HG03460 (cell line): ENCODE measurements at regions not wholly inside any gene's neighbourhood (a gene's known extent, or its start where the extent isn't known, plus 50 kb on each side); places are given as distances from the start of the nearest gene placed in this dataset.

Experiments
- ATAC-seq: cut with Tn5 transposase; IDR thresholded peaks from one replicate; pipeline ENCODE4 v1.9.1; 2021; ENCODE audit not compliant: unreplicated experiment

GRCh38 chr10:65544756-65545155, 1381.1 kb upstream of the LRRTM3 start:
- ATAC-seq = no peak

- no peak for ATAC-seq
Observed at GRCh38 chr10:65548001-65548400, 1377.8 kb upstream of the LRRTM3 start.

GRCh38 chr10:65550761-65551160, 1375.1 kb upstream of the LRRTM3 start:
- ATAC-seq = no peak

- ATAC-seq = no peak
Observed at GRCh38 chr10:65555192-65555591, 1370.6 kb upstream of the LRRTM3 start.

DNA sequence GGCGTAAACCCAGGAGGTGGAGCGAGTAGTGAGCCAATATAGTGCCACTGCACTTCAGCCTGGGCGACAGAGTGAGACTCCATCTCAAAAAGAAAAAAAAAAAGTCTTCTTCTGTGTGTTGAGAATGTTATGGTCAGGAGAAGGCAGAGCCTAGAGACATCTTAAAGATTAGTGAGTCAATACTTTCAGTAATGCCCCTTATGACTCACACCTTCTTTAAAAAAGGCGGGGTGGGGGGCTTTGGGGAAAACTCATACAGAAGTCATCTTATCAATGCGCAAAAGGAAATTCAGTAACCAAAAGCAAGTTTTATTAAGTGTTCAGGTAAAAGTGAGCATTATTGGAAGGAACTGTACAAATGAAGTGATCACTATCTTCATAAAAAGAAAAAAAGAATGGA, 1369.8 kb upstream of the LRRTM3 start:
- no peak for ATAC-seq

- no peak for ATAC-seq
Observed at GRCh38 chr10:65559369-65559768, 1366.5 kb upstream of the LRRTM3 start.

DNA sequence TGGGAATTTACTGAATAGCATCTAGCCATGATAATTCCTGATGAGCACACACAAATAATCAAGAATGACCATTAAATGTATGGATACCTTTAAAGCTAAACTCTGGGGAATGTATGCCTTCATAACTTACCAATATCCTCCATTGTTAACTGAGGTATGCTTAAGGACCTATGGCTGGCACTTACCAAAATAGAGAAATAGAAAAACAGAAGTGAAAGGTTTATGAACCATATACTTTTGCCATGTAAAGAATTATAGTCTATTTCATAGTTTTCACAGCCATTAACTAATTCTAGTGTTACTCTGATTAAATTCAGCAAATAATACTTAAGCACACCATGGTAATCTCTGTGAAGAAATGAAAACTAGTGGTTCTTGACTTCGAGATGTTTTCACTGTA, 1360.6 kb upstream of the LRRTM3 start:
- no peak for ATAC-seq

DNA sequence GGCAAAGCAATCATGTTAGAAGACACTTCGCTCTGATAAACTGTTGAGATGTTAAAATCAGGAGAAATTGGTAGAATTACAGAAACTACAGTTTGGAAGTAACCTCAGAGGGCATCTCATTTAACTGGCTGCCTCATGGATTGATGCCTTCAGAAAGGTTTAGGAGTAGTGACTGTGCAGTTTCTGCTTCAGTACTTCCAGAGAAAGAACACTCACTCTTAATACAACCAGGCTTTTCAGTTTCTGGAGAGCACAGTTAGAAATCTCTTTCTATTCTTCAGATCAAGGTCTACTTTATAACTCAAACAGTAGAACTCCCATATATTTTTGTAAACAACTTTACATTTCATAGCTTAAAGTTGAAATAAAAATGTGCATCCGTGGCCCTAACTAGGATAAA, 1358.9 kb upstream of the LRRTM3 start:
- ATAC-seq = no peak

DNA sequence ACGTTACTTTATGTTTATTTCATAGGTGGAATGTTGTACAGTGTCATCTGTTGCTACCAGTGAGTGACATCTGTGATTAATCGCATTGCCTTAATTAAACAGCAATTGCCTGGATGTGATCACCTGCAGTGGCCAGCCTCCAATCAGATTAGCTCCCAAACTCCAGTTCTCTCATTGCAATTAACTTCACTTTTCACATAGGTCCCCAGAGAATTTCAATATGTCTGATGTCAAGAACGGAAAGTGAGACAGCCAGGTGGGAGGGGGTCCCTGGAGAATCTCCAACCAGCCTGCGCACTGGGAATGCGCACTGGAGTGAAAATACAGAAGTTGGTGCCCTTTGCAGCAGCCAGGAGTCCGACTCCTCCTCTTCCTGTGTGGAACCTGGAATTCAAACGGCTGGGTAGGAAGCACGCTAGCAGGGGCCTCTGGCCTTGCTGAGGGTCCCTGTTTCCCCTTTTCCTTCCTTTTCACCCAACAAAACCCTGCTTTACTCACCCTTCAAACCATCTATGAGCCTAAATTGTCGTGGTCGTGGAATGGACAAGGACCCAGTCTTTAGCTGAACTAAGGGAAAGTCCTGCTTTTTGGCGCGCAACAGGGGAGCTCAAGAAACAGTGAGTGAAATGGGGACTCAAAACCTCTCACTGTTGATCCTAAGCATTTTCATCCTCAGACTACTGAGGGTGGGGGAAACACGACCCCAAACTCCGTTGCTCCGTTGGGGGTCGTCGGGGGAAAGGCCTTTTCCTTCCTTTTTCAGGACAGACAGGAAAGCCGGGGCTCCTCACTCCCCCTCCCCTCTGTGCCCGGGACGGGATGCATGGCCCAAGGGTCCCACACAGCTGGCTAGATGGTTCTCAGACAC, 1355.5 kb upstream of the LRRTM3 start:
- peak; percentile 79 for ATAC-seq

- ATAC-seq = peak; percentile 61
Observed at GRCh38 chr10:65571011-65571570, 1354.7 kb upstream of the LRRTM3 start.

DNA sequence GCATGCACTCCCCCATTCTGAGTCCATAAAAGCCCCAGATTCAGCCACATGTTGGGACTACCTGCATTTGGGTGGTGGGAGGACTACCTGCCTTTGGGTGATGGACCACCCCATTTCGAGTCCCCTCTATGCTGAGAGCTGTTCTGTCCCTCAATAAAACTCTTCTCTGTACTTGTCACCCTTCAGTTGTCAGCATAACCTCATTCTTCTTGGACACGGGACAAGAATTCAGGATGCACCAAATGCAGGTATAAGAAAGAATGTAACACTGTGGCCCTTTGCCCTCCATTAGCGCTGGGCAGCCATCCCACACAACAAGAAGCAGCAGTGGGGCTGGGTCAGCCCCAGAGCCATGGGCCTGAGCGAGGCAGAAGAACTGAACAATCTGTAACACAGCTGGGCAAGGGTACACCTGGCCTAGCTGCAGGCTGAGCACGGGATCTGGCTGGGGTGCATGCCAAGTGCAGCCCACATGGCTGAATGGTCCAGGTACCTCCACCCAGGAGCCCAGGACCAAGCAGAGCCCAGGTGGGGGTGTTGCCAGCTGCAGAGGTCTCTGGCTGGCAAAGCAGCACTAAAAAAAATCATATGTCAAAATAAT, 1344.3 kb upstream of the LRRTM3 start:
- no peak for ATAC-seq

DNA sequence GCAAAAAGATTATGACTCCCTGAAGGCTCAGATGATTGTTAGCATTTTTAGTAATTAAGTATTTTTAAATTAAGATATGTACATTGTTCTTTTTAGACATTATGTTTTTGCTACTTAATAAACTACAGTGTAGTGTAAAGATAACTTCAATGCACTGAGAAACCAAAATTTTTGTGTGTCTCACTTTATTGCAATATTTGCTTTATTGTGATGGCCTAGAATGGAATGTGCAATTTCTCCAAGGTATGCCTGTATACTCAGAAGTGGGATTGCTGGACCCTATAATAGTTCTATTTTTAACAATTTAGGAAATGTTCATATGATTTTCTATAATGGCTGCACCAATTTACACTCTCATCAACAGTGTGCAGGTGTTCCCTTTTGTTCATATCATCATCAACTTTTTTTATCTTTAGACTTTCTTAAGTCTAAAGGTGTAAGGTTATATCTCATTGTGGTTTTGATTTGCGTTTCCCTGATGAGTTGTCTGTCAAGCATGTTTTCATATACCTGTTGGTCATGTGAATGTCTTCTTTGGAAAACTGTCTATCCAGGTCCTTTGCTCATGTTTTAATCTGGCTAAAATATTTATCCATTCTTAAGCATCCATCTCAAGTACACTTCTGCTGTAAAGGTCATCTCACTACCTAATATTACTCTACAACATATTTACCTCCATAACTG, 1323.5 kb upstream of the LRRTM3 start:
- ATAC-seq = no peak

- ATAC-seq = no peak
Observed at GRCh38 chr10:65611592-65611991, 1314.2 kb upstream of the LRRTM3 start.

DNA sequence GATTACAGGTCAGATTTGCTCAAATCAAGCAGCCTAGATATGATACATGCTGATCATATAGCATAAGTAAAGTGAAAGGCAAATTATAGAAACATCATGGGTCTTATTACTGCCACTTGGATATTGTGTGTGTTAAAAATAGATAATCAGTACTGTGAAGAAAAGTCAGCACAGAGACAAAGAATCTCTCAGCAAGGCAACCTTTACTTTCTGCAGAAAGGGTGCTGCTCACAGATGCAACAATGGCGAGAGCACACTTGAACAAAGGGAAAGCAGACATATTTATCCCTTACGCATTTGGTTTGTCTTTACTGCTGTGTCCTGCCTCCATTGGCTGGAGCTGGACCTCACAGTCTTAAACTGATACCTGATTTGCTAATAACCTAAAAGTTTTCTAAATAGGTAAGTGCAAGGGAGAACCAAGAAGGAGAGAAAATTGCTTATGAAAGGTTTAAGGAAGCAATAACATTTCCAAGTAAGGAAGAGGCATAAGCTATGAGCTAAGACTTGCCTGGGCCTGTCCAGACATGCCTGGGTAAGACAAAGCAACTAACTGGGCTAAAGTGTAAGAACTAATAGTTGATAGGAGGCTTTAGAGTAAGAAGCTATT, 1310.8 kb upstream of the LRRTM3 start:
- no peak for ATAC-seq

DNA sequence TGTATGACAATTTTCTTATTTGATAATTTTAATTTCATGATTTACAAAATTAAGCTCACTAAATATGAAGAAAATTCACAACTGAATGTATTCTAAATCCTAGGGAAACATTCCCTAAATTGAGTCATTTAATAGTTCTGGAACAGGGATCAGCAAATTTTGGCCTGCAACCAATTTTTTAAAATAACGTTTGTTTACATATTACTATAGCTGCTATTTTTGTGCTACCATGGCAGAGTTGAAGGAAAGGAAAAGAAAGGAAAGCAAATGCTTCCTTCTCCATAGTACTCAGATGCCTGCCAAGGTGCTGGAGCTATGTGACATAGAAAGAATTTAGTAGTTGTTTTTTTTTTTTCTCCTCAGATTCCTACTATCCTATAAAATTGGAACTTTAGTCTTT, 1307.7 kb upstream of the LRRTM3 start:
- ATAC-seq = no peak

- ATAC-seq = no peak
Observed at GRCh38 chr10:65620404-65621048, 1305.3 kb upstream of the LRRTM3 start.

GRCh38 chr10:65622608-65623007, 1303.2 kb upstream of the LRRTM3 start:
- no peak for ATAC-seq

DNA sequence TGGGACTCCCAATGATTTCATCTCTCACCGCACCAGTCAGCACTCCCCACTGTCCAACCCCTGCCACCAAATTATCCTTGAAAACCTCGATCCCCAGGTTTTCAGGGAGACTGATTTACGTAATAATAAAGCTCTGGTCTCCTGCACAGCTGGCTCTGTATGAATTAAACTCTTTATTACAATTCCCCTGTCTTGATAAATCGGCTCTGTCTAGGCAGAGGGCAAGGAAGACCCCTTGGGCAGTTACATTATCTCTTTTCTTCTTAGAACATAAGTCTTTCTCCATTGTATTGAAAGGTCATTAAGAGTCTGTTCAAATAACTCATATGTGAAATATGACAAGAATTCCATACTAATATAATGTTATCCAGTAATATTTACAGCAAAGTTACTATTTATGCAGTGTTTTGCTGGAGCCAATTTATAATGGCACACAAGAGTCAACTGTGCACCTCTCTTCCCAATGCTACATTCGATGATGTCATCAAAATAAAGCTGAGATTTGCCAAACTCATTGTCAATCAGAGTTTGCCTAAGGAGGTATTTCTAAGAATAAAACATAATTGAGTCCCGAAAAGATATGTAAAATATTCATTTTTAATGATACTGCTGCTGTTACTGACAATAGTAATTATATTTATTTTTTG, 1297.2 kb upstream of the LRRTM3 start:
- ATAC-seq = no peak

- no peak for ATAC-seq
Observed at GRCh38 chr10:65660006-65660405, 1265.8 kb upstream of the LRRTM3 start.

DNA sequence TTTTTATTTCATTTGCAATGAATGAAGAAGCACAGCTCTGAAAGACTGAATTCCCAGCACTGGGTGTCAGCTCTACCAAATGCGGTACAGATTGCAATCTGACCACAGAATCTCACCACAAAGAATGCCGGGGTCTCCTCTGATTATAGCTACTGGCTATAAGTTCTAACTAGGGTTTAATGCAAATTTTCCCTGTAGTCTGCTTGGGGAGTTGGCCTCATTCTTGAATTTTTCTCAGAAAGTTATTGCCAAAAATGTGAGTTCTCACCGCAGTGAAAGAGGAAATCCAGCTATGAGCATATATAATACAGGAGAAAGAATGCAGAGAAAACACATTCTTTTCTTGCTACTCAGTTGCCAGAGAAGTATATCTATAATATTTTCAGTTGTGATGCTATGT, 1255.7 kb upstream of the LRRTM3 start:
- ATAC-seq = no peak
